GM19455 (cell line): ENCODE measurements at regions not wholly inside any gene's neighbourhood (a gene's known extent, or its start where the extent isn't known, plus 50 kb on each side); places are given as distances from the start of the nearest gene placed in this dataset.
"Not testable (repeated sequence)": the region's sequence is repeated elsewhere in the genome, so short reads cannot be mapped to it uniquely, and the experiment has no call there.

Experiments used
- ATAC-seq: cut with Tn5 transposase; IDR thresholded peaks from one replicate; pipeline ENCODE4 v1.9.1; 2021; ENCODE audit not compliant: unreplicated experiment

GRCh38 chr18:78784861-78785260, 194.8 kb upstream of the SALL3 start:
- no peak for ATAC-seq

GRCh38 chr18:78785706-78786105, 193.9 kb upstream of the SALL3 start:
- no peak for ATAC-seq

DNA sequence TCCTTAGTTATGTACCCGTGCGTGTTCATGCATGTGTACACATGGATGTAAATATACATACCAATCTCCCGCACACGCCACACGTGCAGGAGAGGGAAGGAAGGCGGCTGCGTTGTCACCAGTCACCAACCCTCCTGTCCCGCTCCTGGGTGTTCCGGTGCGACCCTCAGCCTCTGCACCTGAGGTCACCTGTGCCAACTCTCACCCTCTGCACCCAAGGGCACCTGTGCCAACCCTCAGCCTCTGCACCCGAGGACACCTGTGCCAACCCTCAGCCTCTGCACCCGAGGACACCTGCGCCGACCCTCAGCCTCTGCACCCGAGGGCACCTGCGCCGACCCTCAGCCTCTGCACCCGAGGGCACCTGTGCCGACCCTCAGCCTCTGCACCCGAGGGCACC, 192.8 kb upstream of the SALL3 start:
- ATAC-seq = no peak

DNA sequence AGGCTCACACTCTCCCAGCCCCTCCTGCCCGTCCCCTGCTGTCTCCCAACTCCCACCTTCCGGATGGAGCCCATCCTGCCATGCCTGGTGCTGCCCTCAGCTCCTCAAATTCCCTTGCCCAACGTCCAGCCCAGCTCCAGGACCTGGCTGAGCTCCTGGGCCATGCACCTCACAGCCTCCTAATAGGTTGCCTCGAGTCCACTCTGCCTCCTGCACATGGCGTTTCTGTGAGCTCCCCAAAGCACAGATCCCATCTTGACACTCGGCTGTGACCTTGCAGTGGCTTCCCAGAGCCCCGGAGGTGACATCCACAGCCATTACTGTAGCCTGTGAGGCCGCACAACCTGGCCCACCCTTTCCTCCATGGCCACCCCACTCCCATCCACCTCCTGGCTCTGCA, 191.9 kb upstream of the SALL3 start:
- ATAC-seq = no peak

GRCh38 chr18:78788161-78788560, 191.5 kb upstream of the SALL3 start:
- ATAC-seq = no peak

DNA sequence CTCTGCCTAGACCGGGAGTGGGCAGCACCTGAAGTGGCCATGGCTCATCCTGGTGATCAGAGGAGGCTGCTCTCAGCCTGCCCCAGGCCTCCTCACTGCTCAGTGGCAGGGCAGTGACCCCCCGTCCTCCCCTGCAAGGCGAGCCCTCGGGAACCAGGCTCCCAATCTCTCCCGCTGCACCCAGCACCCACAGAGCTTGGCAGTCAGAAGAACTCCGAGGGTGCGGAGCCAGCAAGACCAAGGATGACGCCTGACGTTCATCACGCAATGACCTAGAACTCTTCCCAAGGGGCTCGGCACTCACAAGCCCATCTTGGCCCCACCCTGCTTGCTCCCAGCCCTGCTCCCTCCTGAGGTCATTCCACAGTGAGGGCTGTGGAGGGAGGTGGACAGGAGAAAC, 189.8 kb upstream of the SALL3 start:
- no peak for ATAC-seq

DNA sequence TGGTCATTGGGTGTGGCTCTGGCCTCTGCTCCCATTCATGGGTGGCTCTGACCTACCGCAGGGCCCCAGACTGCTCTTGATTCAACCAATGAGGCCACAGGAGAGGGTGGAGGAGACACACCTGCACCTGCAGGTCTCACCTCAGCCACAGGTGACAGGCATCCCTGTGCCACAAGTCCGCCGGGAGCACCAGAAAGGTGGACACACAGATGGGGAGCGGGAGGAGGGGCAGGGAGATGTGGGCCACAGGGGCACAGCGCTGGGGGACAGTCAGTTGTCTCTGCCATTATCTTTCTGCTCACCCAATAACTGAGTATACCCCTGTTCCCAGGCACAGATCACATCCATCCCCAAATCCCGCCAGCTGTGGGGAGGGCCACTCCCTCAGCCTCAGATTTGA, 189.1 kb upstream of the SALL3 start:
- no peak for ATAC-seq

GRCh38 chr18:78790960-78791359, 188.7 kb upstream of the SALL3 start:
- no peak for ATAC-seq

GRCh38 chr18:78792094-78792493, 187.5 kb upstream of the SALL3 start:
- ATAC-seq = no peak

- ATAC-seq = no peak
Measured at GRCh38 chr18:78792736-78793135, 186.9 kb upstream of the SALL3 start.

- no peak for ATAC-seq
Measured at GRCh38 chr18:78793313-78794070, 186.1 kb upstream of the SALL3 start.

GRCh38 chr18:78794071-78794430, 185.6 kb upstream of the SALL3 start:
- ATAC-seq = no peak

DNA sequence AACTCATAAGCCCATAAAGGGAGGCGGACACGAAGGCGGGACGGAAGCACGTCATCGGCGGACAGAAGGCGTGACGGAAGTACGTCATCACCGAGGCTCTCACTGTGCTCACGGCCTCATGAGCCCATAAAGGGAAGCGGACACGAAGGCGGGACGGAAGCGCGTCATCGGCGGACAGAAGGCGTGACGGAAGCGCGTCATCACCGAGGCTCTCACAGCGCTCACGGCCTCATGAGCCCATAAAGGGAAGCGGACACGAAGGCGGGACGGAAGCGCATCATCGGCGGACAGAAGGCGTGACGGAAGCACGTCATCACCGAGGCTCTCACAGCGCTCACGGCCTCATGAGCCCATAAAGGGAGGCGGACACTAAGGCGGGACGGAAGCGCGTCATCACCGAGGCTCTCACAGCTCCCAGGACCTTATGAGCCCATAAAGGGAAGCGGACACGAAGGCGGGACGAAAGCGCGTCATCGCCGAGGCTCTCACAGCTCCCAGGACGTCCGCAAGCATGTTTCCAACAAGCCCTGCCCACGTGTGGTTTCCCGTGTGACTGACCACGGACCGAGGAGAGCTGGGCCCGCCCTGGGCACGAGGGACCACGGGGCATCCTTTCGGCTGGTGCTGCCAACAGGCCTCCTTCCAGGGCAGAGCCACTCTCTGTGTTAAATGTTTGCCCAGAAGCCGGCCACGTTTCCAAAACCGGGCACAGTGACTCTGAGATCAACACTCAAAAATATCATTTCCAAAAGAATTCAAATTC, 182.7 kb upstream of the SALL3 start:
- ATAC-seq = no peak

- ATAC-seq = no peak
Measured at GRCh38 chr18:78797499-78797898, 182.1 kb upstream of the SALL3 start.

DNA sequence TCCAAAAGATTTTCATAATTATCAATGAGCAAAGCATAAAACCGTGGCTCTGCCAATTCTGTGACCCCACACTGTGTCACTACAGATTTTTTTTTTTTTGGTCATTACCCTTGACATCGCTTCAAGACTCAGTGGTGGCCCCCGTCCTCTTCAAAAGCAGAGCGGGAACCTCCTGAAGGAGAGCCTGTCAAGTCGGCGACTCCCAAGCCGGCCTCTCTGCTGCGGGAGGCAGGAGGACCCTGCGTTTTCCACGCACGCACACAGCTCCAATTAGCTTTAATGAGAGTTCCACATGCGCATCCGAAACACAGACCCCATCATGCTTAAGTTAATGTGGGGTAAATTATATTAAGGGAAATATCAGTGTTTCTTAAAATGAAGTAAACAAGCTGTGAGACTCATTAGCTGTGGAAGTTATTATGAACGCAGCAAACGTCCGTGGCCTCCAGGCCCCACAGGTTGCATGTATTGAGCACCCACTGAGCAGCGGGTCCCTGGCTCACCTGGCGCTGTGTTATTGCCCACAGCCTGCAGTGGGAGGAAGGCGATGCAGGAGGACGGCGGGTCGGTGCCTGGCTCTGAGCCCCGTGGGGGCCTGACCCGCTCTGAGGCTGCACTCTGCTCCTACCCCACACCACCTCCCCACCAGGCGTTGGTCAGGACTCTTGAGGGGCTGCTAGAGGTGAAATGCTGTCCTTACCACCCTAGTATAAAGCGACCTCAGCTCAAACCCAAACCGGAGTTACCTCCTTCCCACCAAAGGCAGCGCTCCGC, 181.0 kb upstream of the SALL3 start:
- no peak for ATAC-seq

GRCh38 chr18:78799382-78800089, 180.1 kb upstream of the SALL3 start:
- ATAC-seq = no peak

- not testable (repeated sequence) for ATAC-seq
Measured at GRCh38 chr18:78800102-78800851, 179.3 kb upstream of the SALL3 start.

DNA sequence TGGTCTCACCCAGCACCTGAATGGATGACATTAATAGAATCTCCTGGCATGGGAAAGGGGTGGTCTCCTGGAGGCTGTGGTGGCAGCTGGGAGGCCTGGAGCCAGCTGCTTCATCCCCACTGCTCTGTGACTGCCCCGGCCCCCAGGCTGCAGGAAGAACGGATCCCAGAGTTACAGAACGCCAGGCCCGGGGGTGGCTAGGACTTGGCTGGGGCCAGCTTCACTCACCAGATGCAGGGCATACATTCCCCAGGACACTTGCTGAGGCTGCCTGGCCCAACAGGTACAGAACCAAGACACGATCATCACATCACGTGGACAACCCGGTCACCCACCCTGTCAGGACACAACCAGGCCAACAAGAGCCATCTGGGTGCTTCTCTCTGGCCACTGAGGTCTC, 178.6 kb upstream of the SALL3 start:
- ATAC-seq = no peak

- no peak for ATAC-seq
Measured at GRCh38 chr18:78803104-78803503, 176.5 kb upstream of the SALL3 start.

DNA sequence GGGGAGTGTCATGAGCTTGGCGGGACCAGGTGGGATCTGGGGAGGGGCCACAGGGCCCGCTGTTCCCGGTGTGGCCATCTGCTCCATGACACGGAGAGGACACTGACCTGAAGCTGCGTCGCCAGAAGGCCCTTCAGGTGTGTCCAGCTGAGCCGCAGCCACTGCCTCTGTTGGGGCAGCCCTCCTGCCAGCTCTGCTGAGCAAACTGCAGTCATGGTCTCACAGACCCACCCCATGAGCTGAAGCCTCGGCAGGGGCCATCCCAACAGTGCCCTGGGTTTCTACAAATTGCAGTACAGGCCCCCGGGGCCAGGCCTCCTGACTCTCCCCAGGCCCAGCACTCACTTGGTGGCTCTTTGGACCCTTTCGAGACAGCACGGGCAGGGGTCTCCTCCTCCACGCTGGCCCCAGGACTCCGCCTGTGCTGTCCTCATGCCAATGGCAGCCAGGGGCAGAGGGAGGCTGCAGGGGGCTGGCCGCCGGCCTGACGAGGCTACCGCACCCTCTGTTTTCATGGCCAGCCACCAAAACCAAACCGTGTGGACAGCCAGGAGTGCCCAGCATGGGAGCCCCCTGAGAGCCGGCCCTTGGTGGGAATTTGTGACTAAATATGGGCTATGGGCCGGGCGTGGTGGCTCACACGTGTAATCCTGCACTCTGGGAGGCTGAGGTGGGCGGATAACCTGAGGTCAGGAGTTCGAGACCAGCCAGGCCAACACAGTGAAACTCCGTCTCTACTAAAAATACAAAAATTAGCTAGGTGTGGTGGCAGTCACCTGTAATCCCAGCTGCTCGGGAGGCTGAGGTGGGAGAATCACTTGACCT, 175.2 kb upstream of the SALL3 start:
- ATAC-seq = no peak
